Neuronal stem cell (in vitro differentiated cells): ENCODE measurements at regions not wholly inside any gene's neighbourhood (a gene's known extent, or its start where the extent isn't known, plus 50 kb on each side); places are given as distances from the start of the nearest gene placed in this dataset.
"Not testable (repeated sequence)": the region's sequence is repeated elsewhere in the genome, so short reads cannot be mapped to it uniquely, and the experiment has no call there.

ENCODE experiments used
- DNase-seq: peaks from one replicate; pipeline ENCODE4 v3.0.0-alpha.2; 2013; ENCODE audit warnings: low spot score
- H2AFZ ChIP-seq: one replicate; pipeline ENCODE4 v1.6.1; 2013; ENCODE audit warnings: mild to moderate bottlenecking, low read length, inconsistent platforms
- H2AK5ac ChIP-seq: 2 replicates; pipeline ENCODE4 v1.6.1; 2013; ENCODE audit warnings: low read depth, mild to moderate bottlenecking, inconsistent platforms, low read length, moderate library complexity, mixed read lengths
- H2BK120ac ChIP-seq: 2 replicates; pipeline ENCODE4 v1.6.1; 2013; ENCODE audit warnings: low read depth, mild to moderate bottlenecking, inconsistent platforms, low read length, moderate library complexity, mixed read lengths
- H2BK12ac ChIP-seq: one replicate; pipeline ENCODE4 v1.6.1; 2013; ENCODE audit warnings: low read length, inconsistent platforms
- H2BK15ac ChIP-seq: 2 replicates; pipeline ENCODE4 v1.6.1; 2013; ENCODE audit warnings: mild to moderate bottlenecking, low read length, inconsistent platforms, mixed read lengths
- H2BK5ac ChIP-seq: one replicate; pipeline ENCODE4 v1.6.1; 2013; ENCODE audit warnings: inconsistent platforms, mild to moderate bottlenecking, low read length, moderate library complexity
- H3K14ac ChIP-seq: one replicate; pipeline ENCODE4 v1.6.1; 2013; ENCODE audit warnings: low read length, inconsistent platforms
- H3K18ac ChIP-seq: 2 replicates; pipeline ENCODE4 v1.6.1; 2013; ENCODE audit warnings: low read length, inconsistent platforms
- H3K23ac ChIP-seq: 2 replicates; pipeline ENCODE4 v1.6.1; 2013; ENCODE audit warnings: low read depth, mild to moderate bottlenecking, mixed read lengths, low read length, inconsistent platforms; ENCODE audit not compliant: poor library complexity
- H3K27ac ChIP-seq: replicated peaks from 3 replicates; pipeline ENCODE4 v1.5.1; 2013; ENCODE audit warnings: low read length, inconsistent platforms
- H3K27me3 ChIP-seq, 3 experiments: 2 replicates each; pipeline ENCODE4 v1.6.1; 2013; ENCODE audit warnings: low read length in 3 of 3, mild to moderate bottlenecking in 2 of 3, inconsistent platforms in 1 of 3, low read depth in 1 of 3, mixed read lengths in 1 of 3, moderate library complexity in 1 of 3; ENCODE audit not compliant: control insufficient read depth in 3 of 3, insufficient read depth in 3 of 3
- H3K36me3 ChIP-seq, 2 donors: replicated peaks in 1 of 2; 2 replicates each; pipeline ENCODE4 v1.6.1; 2013; ENCODE audit warnings: low read length in 2 of 2; ENCODE audit not compliant: control insufficient read depth in 2 of 2, insufficient read depth in 2 of 2
- H3K4ac ChIP-seq: 2 replicates; pipeline ENCODE4 v1.6.1; 2013; ENCODE audit warnings: inconsistent platforms, mild to moderate bottlenecking, low read length, moderate library complexity
- H3K4me1 ChIP-seq, 2 donors: 1 replicate in 1 of 2; 2 replicates in 1 of 2; pipeline ENCODE4 v1.6.1; 2013; ENCODE audit warnings: low read length in 2 of 2, low read depth in 1 of 2; ENCODE audit not compliant: control insufficient read depth in 2 of 2, insufficient read depth in 1 of 2
- H3K4me2 ChIP-seq: one replicate; pipeline ENCODE4 v1.6.1; 2013; ENCODE audit warnings: mild to moderate bottlenecking, low read length, inconsistent platforms; ENCODE audit not compliant: insufficient read depth, poor library complexity, severe bottlenecking
- H3K4me3 ChIP-seq, 2 donors: 2 replicates each; pipeline ENCODE4 v1.5.1; 2013; ENCODE audit warnings: low read length in 2 of 2, mild to moderate bottlenecking in 2 of 2, inconsistent platforms in 1 of 2, moderate library complexity in 1 of 2
- H3K79me1 ChIP-seq: one replicate; pipeline ENCODE4 v1.6.1; 2013; ENCODE audit warnings: low read depth, mild to moderate bottlenecking, inconsistent platforms, low read length, moderate library complexity
- H3K9ac ChIP-seq: one replicate; pipeline ENCODE4 v1.6.1; 2013; ENCODE audit warnings: mild to moderate bottlenecking, low read depth, low read length, inconsistent platforms; ENCODE audit not compliant: poor library complexity
- H3K9me3 ChIP-seq, 2 donors: replicated peaks in 1 of 2; 2 replicates each; pipeline versions ENCODE3 to v1.6.1; 2013; ENCODE audit warnings: low read length in 2 of 2, mild to moderate bottlenecking in 2 of 2, inconsistent platforms in 1 of 2, low read depth in 1 of 2, mixed read lengths in 1 of 2, moderate library complexity in 1 of 2; ENCODE audit not compliant: control insufficient read depth in 2 of 2, insufficient read depth in 1 of 2
- H4K8ac ChIP-seq: one replicate; pipeline ENCODE4 v1.6.1; 2013; ENCODE audit warnings: low read depth, mild to moderate bottlenecking, inconsistent platforms, low read length, moderate library complexity
- H4K91ac ChIP-seq: one replicate; pipeline ENCODE4 v1.6.1; 2013; ENCODE audit warnings: low read length, low read depth, mild to moderate bottlenecking, inconsistent platforms; ENCODE audit not compliant: poor library complexity
- WGBS, 2 donors: extraction: QIAGEN DNeasy Blood & Tissue Kit; methylation state at CpG; one replicate each; pipeline ENCODE4 v1.1.7; 2013; ENCODE audit warnings: missing lambda C conversion rate in 2 of 2, mixed read lengths in 1 of 2; ENCODE audit not compliant: insufficient read length in 2 of 2, insufficient replicate concordance in 1 of 2; ENCODE audit errors: extremely low coverage in 2 of 2; 5-methylcytosine and 5-hydroxymethylcytosine counted together

DNA sequence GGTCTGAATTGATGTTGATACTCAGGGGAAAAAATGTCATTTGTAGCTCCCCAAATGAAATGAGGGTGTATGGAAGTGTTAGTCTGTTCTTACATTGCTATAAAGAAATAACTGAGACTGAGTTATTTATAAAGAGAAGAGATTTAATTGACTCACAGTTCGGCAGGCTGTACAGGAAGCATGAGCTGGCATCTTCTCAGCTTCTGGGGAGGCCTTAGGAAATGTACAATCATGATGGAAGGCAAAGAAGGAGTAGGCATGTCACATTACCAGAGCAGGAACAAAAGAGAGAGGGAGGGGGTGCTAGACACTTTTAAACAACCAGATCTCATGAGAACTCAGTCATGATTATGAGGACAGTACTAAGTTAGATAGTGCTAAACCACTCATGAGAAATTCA lies 1199.9 kb upstream of the DIAPH2 start:
- Histone ChIP-seq H3K9ac (no peak overlapping the region), H3K4me2 (no peak overlapping the region), H2AK5ac (no peak overlapping the region), H4K91ac (no peak overlapping the region), H3K4me3 (no peak overlapping the region), H3K9me3 (no peaks in the 10 kb centered on the region), H3K27ac (no peak overlapping the region), H3K4ac (no peak overlapping the region), H3K27me3 (no peaks in the 10 kb centered on the region), H3K36me3 (no peaks in the 10 kb centered on the region), H3K4me1 (no peaks in the 10 kb centered on the region), H4K8ac (no peak overlapping the region), H2BK120ac (no peak overlapping the region), H3K23ac (no peak overlapping the region), H3K18ac (no peak overlapping the region), H3K14ac (no peak overlapping the region), H2BK15ac (no peak overlapping the region), H3K79me1 (no peaks in the 10 kb centered on the region), H2BK12ac (no peak overlapping the region), H2BK5ac (no peak overlapping the region), H2AFZ (no peak overlapping the region)
- DNase-seq, result no peak
- WGBS, 2 donors, result no CpG with 5 or more reads among the region's 1 CpG

DNA sequence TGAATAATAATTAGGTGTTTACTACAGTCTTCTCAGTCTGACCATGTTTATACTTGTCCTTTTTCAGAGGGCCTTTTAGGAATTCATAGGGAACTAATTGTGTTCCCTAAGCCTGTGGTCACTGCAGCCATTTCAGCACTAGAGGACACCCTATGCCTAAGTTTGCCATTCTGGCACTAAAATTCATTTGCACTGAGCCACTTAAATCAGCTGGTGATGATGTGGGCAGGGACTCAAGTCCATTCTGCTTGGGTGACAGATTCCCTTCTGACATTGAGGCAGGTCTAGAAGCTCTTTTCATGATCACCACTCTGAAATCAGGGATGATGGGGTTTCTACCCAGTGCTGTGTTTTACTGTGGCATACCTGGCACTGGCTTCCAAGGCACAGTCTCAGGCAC lies 1178.9 kb upstream of the DIAPH2 start:
- no peak overlapping the region for H4K91ac ChIP-seq
- no peaks in the 10 kb centered on the region for H3K36me3 ChIP-seq
- no peak overlapping the region for H2BK12ac ChIP-seq
- H3K18ac ChIP-seq, result no peak overlapping the region
- H3K27ac ChIP-seq, result no peak overlapping the region
- no peaks in the 10 kb centered on the region for H3K9me3 ChIP-seq
- peak; percentile 2 for DNase-seq
- H4K8ac ChIP-seq, result no peak overlapping the region
- H3K4me2 ChIP-seq, result no peak overlapping the region
- H3K4me3 ChIP-seq, result no peak overlapping the region
- no peak overlapping the region for H3K9ac ChIP-seq
- no peak overlapping the region for H2AFZ ChIP-seq
- no peak overlapping the region for H2BK15ac ChIP-seq
- H3K27me3 ChIP-seq, result no peaks in the 10 kb centered on the region
- no peaks in the 10 kb centered on the region for H3K4me1 ChIP-seq
- H2BK120ac ChIP-seq, result no peak overlapping the region
- no peaks in the 10 kb centered on the region for H3K79me1 ChIP-seq
- H3K4ac ChIP-seq, result no peak overlapping the region
- no peak overlapping the region for H3K23ac ChIP-seq
- no peak overlapping the region for H2BK5ac ChIP-seq
- H3K14ac ChIP-seq, result no peak overlapping the region
- no peak overlapping the region for H2AK5ac ChIP-seq

DNA sequence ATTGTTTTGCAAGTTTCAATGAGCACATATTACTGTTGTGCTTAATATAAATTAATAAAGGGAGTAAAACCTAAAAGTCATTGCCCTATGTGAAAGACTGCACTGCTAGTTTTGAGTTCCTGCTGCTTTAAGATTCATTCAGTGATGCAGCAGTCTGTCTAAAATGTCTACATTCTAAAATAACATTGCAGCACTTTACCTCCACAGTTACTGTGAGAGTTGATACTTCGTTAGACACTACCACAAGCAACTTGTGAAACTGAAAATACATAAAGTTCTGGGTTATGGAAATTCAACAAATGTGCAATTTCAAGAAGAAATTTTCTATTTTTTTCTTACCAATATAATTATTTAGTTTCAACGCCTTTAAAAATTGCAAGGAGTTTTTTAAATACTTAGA lies 1175.2 kb upstream of the DIAPH2 start:
- no peak overlapping the region for H3K4ac ChIP-seq
- no peak overlapping the region for H3K27ac ChIP-seq
- H2BK5ac ChIP-seq, result no peak overlapping the region
- no peak overlapping the region for H4K91ac ChIP-seq
- H2AK5ac ChIP-seq, result no peak overlapping the region
- no peaks in the 10 kb centered on the region for H3K9me3 ChIP-seq
- H3K14ac ChIP-seq, result no peak overlapping the region
- no peak overlapping the region for H2AFZ ChIP-seq
- no peak overlapping the region for H2BK15ac ChIP-seq
- no peak for DNase-seq
- no peak overlapping the region for H3K4me3 ChIP-seq
- no peaks in the 10 kb centered on the region for H3K4me1 ChIP-seq
- no peak overlapping the region for H3K18ac ChIP-seq
- H3K79me1 ChIP-seq, result no peaks in the 10 kb centered on the region
- no peaks in the 10 kb centered on the region for H3K27me3 ChIP-seq
- no peak overlapping the region for H3K23ac ChIP-seq
- no peak overlapping the region for H2BK12ac ChIP-seq
- no peak overlapping the region for H3K4me2 ChIP-seq
- no peak overlapping the region for H2BK120ac ChIP-seq
- no peak overlapping the region for H3K9ac ChIP-seq
- H4K8ac ChIP-seq, result no peak overlapping the region
- no peaks in the 10 kb centered on the region for H3K36me3 ChIP-seq
- WGBS, 2 donors, result no CpG with 5 or more reads among the region's 2 CpGs

DNA sequence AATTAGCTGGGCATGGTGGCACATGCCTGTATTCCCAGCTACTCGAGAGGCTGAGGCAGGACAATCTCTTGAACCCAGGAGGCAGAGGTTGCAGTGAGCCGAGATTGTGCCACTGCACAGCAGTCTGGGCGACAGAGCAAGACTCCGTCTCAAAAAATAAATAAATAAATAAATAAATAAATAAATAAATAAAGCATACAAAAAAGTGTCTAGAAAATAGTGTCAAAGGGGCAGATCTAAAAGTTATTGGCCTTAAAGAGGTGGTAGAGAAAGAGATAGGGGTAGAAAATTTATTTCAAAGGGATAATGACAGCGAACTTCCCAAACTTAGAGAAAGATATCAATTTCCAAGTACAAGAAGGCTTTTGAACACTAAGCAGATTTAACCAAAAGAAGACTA lies 1160.6 kb upstream of the DIAPH2 start:
- not testable (repeated sequence) for H3K4me1 ChIP-seq, H3K4ac ChIP-seq, H3K36me3 ChIP-seq

More for the DNA sequence above, 1160.6 kb upstream of the DIAPH2 start:
- H3K9ac ChIP-seq, H4K91ac ChIP-seq, H3K23ac ChIP-seq, H3K4me2 ChIP-seq, H3K79me1 ChIP-seq, H2BK120ac ChIP-seq, H3K18ac ChIP-seq, H3K27ac ChIP-seq, DNase-seq, H3K14ac ChIP-seq, H3K27me3 ChIP-seq, H2BK15ac ChIP-seq, H2AK5ac ChIP-seq, H2BK5ac ChIP-seq, H3K9me3 ChIP-seq, H4K8ac ChIP-seq, H2BK12ac ChIP-seq, H2AFZ ChIP-seq, H3K4me3 ChIP-seq: not testable (repeated sequence)
- no CpG with 5 or more reads among the region's 5 CpGs for WGBS, 2 donors
